Posterior vena cava (tissue), 2 donors: ENCODE measurements at regions not wholly inside any gene's neighbourhood (a gene's known extent, or its start where the extent isn't known, plus 50 kb on each side); places are given as distances from the start of the nearest gene placed in this dataset.

ENCODE experiments used
- DNase-seq: peaks from one replicate; pipeline ENCODE4 v3.0.0-alpha.2; 2020; ENCODE audit warnings: low spot score
- intact Hi-C, 2 donors: fragments of 100-400 bp; cut with DNase I; formaldehyde crosslinking; loops; one replicate each; pipeline versions ENCODE4 v1.14.1 to v1.14.2; 2022 to 2023
- donor health status: DM: yes; HTN: yes; CAD: no.
- donor health status: DM: yes; HTN: yes; CAD: no.

DNA sequence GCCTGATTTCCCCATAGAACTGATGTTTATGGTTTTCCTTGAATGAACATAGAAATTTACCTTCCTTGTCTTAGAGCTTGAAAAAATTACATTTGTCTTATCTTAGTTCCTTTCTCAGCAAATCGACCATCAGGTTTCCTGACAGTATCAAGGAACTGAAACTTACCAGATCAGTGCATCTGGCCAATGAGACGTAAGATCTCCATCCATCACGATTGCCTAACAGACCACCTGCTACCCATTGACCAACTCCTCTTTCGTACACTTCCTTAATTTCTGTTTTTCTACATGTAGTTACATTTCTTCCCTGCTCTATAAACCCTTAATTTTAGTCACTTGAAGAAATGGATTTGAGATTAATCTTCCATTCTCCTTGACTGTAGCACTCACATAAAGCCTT, 57.4 kb upstream of the TMPRSS15 start:
- intact Hi-C loops, result no loop called here
- no peak for DNase-seq

DNA sequence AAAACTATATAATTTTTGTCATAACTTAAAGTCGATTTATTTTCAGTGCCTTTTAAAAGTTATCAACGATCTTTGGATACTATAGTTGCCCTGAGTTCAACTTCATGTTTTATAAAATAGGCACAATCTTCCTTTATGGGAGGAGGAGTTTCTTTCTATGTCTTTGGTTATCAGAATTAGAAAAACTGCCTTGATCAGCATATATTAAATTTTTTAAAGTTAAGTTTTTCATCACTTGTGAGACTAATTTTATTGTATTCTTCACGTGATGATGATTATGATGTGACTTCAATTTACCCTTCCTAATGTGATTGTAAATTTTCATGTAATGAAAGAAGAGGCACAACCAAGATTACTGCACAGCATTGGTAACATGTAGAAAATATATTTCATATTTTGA, 58.2 kb upstream of the TMPRSS15 start:
- DNase-seq, result no peak
- intact Hi-C loops, result no loop called here

DNA sequence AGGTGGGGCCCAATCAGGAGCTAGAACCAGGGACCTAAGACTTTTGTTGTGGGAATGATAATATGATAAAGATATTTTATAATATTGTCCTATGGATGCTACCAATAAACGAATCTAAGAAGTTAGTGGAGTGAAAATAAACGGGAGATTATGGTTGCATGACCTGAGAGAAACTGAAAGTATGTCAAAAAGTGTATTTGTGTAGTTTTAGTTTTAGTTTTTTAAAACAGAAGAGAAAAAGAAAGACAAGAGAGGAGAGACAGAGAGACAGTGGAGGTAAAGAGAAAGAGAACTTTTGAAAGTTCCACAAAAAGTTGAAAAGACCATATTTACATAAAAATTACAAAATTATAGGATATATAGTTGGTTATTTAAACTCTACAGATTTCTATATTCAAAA, 64.1 kb upstream of the TMPRSS15 start:
- DNase-seq, result no peak
- intact Hi-C loops, result no loop called here

DNA sequence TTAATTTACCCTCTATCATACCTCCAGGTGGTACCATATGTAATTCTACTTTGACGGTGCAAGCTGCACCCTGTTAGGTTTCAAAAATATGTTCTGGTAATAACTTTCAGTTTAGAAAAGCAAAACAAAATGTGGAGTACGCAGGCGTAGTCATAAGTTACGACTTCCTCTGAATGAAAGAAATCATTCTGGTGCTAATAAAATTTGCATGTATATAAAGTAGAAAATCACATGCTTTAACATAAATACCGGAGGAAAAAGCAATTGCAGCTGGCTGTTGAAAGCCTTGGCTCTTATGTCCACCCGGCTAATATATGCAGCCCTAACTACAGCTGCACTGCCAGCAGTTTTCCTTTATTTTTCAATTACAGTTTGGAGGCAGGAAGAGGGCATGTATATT, 65.2 kb upstream of the TMPRSS15 start:
- intact Hi-C loops, result no loop called here
- no peak for DNase-seq

DNA sequence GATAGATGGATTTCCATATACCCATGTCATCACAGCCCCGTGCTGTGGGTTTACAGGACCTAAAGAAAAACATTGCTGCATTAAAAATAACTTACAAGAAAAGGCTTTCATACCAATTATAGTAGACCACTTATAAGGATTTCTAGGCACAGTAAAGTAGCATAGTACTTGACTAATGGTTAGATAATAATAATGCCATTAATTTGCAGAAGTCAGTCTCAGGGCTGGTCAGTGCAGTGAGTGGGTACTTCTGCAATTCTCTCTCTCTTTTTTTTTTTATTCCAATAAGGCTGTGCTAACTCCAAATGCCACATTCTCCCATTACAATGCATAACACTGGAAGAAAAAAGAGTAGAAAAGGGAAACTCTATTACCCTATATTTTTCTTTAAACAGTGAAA, 73.1 kb upstream of the TMPRSS15 start:
- intact Hi-C loops, result no loop called here

DNA sequence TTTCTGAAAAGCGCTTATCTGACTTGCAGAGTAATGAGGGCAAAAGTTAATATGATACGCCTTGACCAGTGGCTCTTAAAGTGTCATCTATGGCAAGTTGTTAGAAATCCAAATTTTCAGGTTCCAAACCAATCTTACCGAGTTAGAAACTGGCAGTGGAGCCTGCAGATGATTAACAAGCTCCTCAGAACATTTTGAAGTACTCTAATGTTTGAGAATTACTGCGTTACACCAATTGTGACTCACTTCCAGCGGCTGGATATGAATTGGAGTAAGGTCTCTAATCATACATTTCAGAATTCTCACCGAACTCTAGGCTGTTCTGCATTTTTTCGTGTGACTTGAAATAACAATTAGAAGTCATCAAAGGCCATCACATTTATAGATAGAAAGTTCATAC, 73.5 kb upstream of the TMPRSS15 start:
- no peak for DNase-seq
- intact Hi-C loops, result no loop called here

More for the DNA sequence above, 73.1 kb upstream of the TMPRSS15 start:
- no peak for DNase-seq

DNA sequence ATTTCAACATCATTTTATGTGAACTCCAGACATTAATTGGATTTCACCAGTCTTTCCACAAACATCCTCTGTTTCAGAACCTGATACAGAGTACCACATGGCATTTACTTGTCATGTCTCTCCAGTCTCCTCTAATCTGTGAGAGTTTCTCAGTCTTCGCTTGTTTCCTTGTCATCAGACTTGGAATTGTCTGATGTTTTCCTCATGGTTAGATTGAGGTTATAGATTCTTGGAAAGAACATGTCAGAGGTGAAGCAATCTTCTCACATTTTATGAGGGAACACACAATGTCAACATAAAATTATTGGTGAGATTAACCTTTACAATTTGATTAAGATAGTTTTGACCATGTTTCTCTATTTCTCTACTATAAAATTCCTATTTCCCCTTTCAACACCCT, 74.9 kb upstream of the TMPRSS15 start:
- intact Hi-C loops, result no loop called here
- no peak for DNase-seq

DNA sequence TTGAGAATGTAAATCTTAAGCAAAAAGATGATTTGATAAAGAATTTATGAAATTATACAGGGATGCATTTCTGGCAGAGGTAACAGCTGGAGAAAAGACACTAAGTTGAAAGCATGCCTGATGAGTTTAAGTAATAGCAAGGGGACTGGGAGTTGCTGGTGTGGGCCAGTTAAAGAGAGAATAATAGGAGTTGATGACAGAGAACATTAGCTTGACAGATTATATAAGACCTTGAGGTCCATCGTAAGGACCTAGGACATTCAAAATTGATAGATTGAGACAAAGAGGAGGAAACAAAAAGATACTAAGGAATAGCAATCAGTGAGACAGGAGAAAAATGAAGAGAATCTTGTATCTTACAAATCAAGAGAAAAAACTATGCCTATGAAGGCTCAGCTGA, 84.7 kb upstream of the TMPRSS15 start:
- intact Hi-C loops, result loop anchor here in 1 of 2 donors (2.0 kb wide), 1 partner anchor 47 kb away; no protein-coding TSS in a partner anchor
- no peak for DNase-seq

DNA sequence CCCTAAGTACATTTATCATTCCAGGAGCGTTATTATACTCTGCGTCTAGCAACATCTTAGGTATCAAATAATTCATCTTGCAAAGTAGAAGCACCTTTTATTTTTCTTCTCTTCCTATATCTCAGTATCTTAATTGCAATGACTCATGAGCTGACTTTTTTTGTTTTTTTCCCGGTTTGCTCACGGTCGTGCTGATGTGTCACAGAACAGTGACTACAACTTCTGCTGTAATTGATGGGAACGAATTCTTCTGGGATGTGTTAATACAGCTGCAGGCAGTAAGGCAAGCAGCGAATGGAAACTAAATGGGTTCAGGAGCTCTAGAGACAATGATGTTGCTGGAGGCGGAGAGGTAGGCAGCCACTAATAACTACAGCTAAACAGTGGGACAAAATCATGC, 89.8 kb upstream of the TMPRSS15 start:
- intact Hi-C loops, result no loop called here
- DNase-seq, result no peak

DNA sequence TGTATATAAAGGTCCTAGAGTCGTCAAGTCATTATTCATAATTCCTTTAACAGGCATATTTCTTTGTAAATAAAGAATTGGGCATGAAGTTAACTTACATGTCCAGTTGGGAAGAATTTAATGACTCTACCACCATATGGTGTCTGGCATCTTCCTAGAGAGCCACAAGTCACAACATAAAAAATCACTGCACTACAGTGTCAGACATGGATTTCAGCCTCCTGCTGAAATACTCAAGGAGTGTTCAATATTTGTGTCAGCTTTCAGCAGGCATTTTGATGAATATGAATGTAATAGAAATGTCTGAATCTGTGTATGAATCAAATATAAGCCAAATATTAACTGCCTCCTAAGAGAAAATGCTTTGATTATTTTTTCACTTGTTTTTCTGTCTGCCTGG, 91.9 kb upstream of the TMPRSS15 start:
- intact Hi-C loops, result no loop called here

DNA sequence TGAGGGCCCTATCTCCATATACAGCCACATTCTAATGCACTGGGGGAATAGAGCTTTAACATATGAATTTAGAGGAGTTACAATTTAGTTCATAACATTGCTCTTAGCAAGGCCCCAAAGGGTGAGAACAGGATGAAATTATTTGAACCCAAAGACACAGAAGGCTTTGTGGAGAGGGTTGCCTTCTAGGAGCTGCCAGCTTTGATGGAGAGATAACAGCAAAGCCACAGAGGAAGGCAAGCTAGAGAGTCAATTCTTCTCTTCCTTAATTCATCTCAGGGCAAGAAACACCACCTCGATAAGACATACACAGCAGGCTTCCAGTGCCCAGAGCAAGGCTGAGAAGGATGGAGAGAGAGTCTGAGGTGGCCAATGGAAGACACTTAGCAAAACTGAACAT, 94.8 kb upstream of the TMPRSS15 start:
- DNase-seq, result no peak
- intact Hi-C loops, result no loop called here

More for the DNA sequence above, 91.9 kb upstream of the TMPRSS15 start:
- DNase-seq, result no peak

DNA sequence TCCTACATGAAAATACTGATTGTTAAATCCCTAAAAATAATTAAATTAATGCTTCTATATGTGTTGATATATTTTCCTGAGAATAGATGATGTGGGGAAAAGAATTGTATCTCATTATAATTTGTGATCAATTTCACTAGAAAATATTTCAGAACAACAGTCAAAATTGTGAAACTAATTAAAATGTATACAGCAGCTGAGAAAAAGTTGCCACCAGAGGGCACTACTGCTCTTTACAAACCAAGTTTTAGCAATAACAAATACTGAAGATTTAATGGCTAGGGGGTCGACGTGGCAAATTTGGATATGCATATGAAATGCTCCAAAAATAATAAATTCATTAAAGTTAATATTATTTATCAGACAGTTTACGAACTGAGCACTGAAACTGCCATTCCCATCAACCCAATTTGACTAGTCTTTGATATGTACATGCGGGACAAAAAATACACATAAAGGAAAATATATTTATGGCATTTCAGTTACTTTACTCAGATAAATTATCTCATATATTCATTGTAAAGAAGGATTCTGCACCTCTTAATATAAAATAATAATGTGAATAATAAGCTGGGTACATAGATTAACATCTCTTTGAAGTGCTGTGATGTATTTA, 96.3 kb upstream of the TMPRSS15 start:
- no peak for DNase-seq
- intact Hi-C loops, result no loop called here

DNA sequence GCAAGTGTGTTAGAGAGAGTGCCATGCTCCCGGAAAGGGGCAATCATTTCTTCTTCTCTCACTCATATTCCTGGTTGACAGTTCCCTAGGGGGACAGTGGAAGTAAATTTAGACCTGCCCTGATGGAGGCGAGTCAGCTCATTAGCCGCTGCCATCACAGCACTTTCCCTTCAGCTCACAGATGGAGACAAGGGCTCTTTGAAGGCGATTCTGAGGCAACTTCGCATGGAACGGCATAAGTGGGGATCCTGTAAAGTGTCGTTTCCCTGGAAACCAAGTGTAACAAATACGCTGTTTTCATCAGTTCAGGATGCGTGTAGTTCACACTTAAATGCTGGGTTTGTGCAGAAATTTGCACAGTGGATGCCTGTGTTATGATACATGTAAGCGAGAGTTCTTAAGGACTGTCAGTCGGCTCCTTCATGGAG, 114.5 kb upstream of the TMPRSS15 start:
- intact Hi-C loops, result no loop called here
- DNase-seq, result no peak

DNA sequence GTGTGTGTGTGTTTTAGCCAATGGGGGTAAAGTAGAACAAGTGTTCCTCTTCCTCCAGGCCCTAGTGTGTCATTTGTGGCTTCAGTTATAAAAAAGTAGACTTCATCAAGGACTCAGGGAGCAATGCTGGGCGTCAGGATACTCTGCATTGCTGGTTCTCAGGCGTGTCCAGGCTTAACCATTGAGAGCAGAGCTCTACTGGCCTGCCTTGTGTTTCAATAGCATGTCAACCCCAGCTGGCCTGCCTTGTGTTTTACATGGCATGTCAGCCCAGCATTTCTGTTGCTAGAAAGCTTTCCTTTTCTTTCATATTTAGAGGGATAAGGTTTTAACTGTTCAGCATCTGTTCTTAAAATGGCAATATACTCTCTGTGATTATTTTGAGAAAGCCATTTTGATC, 117.6 kb upstream of the TMPRSS15 start:
- intact Hi-C loops, result no loop called here
- DNase-seq, result no peak

DNA sequence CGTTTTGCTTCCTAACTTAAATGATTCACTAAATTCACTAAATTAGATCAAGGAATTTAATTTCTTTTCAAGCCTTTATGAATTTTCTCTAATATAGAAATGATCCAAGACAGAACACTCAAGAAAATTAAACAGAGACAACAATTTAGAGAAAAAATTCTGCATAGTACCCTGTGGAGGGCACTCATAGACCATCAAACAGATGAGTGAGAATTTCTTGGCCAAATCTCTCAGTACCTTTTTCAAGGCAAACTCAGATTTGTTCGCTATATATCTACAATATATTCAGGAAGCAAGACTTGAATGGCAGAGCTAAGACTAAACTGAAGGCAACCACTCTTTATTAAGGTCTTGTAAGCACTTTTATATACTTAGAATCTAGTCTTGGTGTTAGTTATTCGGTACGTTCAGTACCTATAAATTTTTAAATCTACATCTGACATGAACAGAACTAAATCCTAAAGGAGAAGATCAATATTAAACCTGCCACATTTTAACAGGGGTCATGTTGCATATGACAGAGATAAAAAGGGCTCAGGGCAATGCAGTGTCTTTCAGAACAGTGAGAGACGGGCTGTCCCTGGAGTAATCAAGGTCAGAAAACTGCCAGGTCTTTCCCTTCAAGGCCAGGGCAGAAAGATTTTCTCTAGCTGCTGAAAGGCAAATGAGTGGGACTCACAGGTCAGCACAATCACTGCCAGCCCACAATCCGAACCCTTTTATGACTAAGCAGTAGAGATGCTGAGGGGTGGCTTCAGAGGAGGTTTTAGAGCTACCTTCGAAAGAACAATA, 118.8 kb upstream of the TMPRSS15 start:
- DNase-seq, result no peak
- intact Hi-C loops, result no loop called here

DNA sequence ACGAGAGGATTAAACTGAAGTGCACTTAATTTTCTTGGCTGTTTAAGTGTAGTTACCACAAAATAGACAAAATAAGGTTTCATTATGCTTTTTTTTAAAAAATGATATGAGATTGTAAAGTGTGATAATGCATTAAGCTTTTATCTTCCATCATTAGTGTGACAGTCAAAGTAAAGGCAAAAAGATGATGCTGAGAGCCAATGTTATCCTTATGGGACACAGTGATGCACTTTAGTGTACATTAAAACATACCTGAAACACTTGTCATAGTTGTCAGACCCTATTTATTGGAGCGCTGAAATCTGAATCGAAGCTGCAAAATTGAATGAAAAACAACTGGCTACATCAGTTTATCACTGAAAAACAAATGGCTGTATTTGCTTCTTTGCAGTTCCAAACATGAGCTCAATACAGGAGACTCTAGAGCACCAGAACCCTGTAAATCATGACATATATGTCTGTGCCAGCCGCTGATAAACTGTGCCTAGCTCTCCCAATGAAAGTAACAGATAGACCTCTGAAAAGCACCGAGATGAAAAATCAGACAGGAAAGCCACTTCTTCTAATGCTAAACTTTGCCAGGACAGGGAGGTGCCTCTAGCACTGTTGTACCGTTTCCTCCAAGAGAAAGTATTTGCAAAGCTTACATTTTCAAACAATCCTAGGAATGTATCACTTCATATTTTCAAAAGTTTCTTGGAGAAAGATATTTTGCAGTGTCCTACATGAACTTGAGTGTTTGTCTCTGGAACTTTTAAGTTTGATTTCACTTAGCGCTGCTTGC, 120.7 kb upstream of the TMPRSS15 start:
- intact Hi-C loops, result no loop called here
- no peak for DNase-seq

DNA sequence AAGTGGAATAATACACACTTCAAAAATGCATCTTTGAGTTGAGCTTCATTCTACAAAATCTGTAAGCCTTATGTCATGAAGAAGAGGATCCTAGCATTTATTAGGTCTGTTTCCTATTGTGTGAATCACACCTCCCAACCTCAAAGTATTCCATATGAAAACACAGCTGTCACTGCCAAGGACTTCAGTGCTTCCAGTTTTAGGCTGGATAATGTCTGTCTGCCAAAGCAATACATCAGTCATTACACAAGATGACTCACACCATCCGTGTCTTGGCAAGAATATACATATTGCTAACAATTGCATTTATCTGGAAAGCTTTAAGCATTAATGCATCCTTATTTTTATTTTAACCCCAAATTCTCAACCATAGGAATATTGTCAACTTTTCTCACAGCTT, 125.7 kb upstream of the TMPRSS15 start:
- no peak for DNase-seq
- intact Hi-C loops, result no loop called here

DNA sequence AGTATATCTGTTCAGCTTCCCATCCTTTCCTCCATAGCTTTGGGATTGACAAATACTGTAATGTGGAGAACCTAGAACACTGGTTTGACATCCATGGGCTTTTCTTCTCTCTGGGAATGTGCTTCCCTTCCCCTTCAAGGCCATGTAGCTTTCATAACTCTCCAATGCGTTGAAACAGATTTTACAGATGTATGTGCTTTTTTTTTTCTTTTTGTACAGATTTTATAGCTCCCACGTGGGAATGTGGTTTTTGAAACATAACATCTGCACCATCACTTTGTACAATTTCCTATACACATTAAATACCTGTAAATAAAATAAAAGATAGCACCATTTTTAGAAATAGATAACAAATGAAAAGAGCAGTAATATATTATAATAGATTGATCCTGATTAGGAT, 138.5 kb upstream of the TMPRSS15 start:
- intact Hi-C loops, result no loop called here

DNA sequence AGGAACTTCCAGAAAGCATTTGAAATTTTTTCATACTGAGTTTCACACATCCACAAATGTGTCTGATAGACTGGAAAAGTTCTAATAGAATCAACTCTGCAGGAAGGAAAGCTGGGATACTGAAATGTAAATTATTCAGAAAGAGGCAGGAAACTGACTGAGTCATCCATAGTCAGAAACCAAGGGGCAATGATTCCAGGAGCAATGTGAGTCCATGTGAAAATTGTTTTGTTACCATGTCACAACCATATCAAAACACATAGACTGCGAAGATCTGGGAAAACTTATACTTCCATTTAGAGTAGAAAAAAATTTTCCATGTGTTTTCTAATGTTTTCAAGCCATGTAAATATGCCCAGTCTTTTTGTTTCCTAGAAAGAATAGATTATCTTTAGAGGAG, 142.3 kb upstream of the TMPRSS15 start:
- intact Hi-C loops, result no loop called here
- DNase-seq, result no peak

More for the DNA sequence above, 138.5 kb upstream of the TMPRSS15 start:
- no peak for DNase-seq

DNA sequence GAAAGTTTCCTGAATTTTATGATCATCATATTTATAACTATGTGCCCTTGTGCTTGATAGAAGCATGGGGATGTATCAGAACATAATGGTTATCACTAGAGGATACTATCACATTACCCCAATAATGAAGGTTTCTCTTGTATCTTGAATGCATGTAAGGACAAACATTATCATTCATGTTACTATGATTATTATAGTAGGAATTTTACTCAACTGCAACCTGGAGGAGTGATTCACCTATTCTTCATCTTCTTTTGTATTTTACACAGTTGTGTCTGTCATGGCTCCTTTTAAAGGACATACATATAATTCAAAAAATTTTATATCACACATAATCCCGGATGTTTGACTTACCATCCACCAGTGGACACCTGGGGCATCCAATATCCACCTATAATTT, 143.8 kb upstream of the TMPRSS15 start:
- no peak for DNase-seq
- intact Hi-C loops, result no loop called here
